HG02763 (cell line): ENCODE measurements at regions not wholly inside any gene's neighbourhood (a gene's known extent, or its start where the extent isn't known, plus 50 kb on each side); places are given as distances from the start of the nearest gene placed in this dataset.
A peak's percentile ranks its signal among the peaks of the same experiment; 100 is the strongest.
"Not testable (repeated sequence)": the region's sequence is repeated elsewhere in the genome, so short reads cannot be mapped to it uniquely, and the experiment has no call there.

Source experiments
- ATAC-seq: cut with Tn5 transposase; IDR thresholded peaks from one replicate; pipeline ENCODE4 v1.9.1; 2021; ENCODE audit warnings: mild to moderate bottlenecking, moderate library complexity; ENCODE audit not compliant: unreplicated experiment

DNA sequence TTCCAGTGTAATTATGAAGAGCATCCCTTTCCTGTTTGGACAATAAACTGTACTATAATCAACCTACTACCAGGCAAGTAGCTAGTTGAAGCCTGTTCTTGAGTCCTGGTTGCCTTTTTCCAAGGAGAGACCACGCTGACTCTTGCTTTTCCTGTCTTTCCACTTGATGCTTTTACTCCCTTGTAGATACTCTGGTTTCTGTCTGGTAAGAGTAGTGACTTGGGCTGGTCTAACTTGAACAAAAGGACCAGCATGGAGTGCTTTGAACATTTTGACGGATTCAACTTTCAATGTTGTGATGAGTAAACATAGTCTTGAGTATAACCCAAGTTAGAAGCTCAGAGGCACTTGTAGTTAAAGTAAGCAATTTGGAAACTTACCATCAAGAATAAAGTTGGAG lies 464.3 kb downstream of the GADD45G start:
- ATAC-seq: no peak

DNA sequence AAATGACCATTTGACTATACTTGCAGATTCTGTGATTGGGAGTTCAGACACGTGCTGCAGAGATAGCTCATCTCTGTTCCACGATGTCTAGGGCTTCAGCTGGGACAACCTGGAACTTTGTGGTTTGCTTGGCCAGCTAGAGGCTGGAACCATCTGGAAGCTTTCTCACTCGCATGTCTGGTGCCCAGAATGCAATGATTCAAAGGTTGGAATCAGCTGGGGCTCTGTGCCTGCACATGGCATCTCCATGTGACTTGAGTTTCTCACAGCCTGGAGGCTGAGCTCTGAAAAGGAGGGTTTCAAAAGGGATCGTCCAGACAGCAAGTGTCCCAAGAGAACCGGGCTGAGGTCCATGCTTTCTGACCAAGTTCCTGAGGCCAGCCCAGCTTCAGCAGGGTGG lies 465.2 kb downstream of the GADD45G start:
- no peak for ATAC-seq

DNA sequence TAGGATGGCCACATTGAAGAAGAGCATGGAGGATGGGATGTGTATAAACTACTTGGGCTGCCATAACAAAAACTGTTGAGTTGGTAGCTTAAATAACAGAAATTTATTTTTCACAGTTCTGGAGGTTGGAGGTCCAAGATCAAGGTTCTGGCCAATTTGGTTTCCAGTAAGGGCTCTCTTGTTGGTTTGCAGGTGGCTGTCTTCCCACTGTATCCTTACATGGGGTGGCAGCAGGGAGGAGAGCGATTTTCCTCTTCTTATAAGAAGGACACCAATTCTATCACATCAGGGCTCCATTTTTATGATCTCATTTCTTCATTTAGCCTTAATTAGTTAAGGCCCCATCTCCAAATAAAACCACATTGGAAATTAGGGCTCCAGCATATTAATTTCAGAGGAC lies 465.7 kb downstream of the GADD45G start:
- ATAC-seq: no peak

DNA sequence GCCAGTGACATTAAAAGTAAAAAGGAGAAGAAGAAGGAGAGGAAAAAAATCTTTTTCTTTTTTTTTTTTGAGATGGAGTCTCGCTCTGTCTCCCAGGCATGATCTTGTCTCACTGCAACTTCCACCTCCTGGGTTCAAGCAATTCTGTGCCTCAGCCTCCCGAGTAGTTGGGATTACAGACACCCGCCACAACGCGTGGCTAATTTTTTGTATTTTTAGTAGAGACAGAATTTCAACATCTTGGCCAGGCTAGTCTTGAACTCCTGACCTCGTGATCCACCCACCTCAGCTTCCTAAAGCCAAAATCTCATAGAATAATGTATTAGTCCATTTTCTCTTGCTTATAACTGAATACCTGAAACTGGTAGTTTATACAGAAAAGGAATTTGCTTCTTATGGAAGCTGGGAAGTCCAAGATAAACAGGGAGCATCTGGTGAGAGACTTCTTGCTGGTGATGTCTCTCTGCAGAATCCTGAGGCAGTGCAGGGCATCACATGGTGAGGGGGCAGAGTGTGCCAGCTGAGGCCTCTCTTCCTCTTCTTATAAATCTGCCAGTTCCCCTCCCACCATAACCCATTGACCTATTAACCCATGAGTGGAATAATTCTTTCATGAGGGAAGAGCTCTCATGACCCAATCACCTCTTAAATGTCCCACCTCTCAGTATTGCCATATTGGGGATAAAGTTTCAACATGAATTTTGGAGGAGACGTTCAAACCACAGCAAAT lies 466.3 kb downstream of the GADD45G start:
- no peak for ATAC-seq

DNA sequence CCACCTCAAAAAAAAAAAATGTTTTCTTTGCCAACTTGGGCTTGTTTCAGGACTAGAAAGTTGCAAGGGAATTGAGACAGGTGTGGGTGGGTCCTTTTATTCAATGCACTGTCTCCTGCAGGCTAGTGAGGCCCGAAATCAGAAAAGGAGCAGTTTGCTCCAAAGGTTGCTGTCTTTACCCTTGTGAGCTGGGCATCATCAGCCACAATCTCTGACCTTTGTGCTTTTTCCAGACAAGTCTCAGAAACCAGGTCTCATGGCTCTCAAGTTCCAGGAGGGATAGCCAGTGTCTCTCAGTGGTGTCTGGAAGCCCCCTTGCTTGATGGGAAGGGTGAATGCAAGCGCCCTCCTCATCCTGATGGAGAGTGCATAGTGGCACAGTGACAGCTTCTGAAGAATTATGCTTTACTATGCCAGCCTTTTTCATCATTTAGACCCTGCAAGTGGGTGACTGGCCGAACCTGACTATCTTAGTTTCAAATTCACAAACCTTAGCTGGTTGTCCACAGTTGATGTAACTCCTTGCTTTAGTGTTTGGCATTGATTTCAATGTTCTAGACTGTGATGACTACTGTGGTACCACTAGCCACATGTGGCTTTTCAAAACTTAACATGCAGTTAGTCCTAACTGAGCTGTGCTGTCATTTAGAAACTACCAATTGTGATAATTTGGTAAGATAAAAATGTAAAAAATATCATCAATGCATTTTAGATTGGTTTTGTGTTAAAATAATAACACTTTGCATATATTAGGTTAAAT lies 468.6 kb downstream of the GADD45G start:
- ATAC-seq: no peak

DNA sequence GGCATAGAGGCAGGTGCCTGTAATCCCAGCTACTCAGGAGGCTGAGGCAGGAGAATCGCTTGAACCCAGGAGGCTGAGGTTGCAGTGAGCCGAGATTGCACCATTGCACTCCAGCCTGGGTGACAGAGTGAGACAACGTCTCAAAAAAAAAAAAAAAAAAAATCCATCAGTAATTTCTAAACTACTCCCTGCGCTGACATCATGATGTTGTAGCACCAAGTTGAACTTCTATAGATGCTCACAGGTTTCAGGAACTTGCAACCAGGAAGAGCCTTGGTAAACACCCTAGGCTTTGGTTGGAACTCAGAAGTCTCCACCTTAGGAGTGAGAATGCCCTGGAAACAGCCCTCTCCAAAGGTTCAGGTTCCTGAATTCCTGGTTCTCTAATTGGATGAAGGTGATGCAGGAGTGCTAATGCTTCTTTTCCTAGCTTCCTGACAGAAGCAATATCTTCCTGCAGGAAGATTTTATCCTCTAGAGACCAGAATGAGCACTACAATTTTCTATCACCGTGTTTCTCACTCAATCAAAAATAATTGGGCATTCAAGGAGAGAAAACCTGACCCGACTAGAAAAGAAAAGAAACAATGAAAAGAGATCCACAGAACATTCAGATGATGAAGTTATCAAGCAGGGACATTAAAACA lies 469.6 kb downstream of the GADD45G start:
- ATAC-seq: no peak

DNA sequence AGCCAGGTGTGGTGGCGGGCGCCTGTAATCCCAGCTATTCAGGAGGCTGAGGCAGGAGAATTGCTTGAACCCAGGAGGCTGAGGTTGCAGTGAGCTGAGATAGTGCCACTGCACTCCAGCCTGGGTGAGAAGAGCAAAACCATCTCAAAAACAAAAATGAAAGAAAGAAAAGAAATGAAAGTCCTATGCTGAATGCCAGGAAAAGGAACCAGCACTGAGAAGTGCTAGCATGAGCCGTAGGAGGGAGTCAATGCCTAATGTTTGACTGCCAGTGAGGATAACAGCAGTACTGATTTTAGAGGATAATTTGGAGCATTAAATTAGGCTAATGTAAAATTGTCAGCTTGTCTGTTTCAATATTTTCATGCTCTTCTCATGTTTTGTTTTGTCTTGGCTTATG lies 472.8 kb downstream of the GADD45G start:
- ATAC-seq: not testable (repeated sequence)

DNA sequence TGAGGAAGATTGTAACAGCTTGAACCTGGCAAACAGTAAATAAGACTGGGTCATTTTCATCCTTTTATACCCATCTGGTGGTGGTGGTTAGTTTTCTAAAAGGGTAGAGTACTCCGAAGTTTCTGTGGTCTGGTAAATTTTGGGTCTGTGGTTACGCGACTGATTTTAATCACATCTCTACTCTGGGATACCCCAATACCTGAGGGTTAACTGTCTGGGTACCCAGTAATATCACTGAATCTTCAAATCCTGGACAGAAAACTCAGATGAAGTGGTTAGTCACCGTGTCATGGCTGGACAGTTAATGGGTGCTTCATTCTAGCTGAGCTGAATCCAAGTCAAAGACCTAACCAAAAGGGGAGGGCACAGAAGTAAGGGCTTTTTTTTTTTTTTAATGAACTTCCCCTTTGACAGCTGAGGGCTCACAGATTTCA lies 474.2 kb downstream of the GADD45G start:
- ATAC-seq: no peak

DNA sequence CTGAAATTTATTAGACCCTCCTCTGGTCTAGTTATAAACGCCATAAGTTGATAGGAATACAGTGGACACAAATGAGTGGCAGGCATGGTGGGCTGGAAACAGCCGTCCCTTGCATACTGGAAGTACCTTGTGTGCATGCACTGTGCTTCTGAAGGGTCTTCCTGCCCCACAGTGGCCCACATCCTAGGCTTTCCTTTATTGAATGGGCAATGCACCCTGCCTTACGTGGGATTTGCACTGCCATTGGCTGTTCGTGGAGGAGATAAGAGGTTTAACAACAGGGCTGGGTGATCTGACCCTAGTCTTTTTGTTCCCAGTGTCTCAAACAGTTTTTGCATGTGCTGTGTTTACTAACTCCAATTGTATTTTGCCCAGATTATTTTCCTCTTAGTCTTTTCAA lies 480.8 kb downstream of the GADD45G start:
- no peak for ATAC-seq

DNA sequence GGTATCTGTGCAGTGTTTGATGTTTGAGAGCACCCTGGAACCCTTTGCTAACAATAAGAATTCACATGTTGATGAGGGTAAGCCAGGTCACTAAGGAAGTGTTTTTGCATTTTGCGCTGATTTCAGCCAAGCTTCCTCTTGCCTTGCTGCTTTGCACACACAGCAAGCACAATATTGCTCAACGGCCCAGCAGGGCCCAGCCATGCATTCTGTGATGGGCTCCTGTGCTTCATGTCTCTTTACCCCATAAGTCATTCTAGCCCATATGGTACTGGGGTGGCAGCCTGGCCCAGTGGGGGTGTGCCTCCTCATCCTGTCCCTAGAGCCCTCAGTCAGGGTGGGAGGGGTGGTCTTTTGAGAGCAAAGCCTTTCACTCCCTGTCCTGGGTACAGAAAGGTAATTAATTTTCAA lies 481.3 kb downstream of the GADD45G start:
- no peak for ATAC-seq

DNA sequence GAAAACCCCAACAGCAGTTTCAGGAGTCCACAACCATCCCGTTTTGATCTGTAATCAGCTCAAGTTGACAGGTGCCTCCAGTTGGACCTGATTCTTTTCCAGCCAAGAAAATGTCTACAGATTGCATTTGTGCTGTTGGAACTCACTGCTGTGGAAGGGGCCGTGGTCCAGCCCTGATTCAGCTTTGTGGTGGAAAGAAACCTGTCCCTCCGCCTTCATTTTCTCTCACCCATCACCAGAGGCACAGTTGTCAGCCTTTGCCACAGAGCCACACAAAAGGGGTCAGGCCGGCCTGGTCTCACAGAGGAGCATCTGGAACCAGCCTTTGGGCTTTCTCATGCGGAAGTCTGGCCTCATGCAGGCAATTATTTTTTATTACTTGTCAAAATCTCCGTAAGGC lies 483.6 kb downstream of the GADD45G start:
- no peak for ATAC-seq

DNA sequence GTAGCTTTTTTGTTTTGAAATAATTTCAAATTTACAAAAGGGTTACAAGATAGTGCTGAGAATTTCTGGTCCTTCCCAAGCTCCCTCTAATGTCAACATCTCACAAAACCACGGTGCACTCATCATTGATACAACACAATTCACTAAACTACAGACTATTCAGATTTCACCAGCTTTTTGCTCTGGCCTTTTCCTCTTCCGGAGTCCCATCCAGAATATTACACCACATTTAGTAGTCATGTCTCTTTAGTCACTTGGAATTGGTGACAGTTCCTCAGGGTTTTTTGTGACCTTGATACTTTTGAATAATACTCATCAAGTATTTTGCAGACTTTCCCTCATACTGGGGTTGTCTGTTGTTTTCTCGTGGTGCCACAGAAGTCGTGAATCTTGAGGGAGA lies 484.0 kb downstream of the GADD45G start:
- no peak for ATAC-seq

DNA sequence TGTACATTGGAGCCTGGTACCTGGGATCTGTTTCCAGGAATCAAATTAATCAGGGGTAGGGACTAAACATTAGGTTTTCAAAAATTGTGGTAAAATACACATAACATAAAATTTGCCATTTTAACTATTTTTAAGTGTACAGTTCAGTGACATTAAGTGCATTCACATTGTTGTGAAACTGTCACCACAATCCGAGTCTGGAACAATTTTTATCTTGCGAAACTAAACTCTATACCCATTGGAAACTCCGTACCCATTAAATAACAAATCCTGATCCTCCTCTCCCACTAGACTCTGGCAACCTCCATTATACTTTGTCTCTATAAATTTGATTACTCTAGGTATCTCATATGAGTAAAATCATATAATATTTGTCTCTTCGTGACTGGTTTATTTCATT lies 486.2 kb downstream of the GADD45G start:
- no peak for ATAC-seq

DNA sequence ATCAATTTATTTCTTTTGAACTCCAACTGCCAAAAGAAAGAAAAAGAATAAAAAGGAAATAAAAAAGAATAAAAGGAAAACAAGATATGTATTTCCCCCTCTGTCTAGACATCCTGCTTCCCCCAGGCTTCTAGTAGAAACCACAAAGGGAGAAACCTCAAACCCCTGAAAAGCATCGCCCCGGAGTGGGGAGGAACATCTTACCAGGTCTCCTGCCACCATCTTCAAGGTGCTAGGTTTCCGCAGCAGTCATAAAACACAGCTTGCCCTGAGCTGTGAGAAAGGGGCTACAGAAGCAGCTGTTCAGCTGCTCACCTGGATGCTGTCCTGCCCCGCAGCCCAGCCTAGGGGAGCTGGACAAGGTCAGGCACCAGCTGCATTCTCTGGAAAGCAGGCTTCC lies 487.7 kb downstream of the GADD45G start:
- ATAC-seq: no peak

DNA sequence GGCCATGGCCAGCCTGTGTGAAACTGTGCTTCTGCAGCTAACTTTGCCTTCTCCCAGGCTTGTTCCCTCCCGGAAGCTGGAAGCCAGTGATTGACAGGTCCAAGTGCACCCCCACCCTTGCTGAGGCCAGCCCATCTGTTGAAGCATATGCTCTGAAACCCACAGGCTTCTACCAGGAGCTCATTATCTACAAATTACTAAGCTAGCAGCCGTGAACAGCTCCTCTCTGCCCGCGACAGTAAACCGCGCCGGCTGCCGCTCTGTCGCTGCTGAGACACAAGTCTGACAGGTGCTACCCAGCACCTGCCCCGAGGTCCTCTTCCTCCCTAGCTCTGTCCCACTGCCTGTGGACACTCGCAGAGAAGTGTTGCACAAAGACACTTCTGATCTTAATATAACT lies 490.9 kb downstream of the GADD45G start:
- no peak for ATAC-seq

DNA sequence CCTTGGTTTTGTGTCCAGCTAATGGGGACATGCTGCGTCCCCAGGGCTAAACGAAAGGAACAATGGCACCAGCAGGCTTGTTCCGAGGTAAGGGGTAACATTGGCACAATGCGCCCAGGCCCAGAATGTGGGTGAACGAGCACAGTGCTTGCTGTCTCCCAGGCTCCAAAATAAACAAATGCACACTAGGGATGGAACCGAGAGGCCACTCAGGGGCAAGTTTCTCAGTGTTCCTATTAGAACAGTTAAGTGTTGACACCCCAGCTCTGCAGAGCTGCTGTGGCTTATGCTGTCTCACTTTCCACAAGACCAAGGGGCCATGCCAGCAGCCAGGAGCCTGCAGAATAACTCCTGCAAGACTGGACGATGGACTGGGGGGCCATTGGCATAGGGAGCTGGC lies 492.4 kb downstream of the GADD45G start:
- ATAC-seq: no peak

DNA sequence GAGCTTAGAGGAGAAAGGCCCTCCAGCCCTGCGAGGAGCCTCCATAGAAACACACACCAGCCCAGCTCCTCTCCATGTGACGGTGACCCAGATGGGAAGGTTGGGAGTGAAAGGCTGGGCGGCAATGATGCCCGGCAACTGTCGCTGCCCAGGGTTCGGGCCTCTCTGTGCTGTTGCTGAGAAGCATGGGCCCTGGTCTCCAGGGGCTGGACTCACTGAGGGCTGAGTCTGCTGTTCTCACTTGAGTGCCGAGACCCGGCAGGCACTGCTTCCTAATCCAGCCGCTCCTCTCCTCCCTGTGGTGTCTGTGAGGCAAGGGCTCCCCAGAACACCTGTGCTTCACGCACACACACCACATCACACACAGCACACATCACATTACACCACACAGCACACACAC lies 493.6 kb downstream of the GADD45G start:
- no peak for ATAC-seq

DNA sequence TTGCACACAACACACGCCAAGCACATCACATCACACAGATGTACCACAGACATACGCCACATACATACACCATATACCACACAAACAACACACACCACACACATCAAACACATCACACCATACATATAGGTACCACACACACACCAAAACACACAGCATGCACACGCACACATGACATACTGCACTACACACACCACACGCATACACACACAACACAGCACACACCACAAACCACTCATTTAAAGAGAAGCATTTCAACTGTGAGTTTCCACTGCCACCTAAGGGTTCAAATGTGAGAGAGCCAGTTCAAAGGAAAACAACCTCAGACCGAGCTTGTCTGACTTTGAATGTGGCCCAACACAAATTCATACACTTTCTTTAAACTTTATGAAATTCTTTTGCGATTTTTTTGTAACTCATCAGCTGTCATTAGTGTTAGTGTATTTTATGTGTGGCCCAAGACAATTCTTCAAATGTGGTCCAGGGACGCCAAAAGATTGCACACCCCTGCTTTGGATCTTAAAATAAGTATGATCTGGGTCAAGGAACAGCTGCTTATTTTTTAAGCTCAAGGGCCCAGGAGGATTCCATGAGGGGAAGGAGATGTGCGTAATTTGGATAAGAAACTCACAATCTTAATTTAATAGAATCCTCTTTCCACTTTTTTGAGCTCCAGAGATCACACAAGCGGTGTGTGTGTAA lies 494.6 kb downstream of the GADD45G start:
- ATAC-seq: no peak

DNA sequence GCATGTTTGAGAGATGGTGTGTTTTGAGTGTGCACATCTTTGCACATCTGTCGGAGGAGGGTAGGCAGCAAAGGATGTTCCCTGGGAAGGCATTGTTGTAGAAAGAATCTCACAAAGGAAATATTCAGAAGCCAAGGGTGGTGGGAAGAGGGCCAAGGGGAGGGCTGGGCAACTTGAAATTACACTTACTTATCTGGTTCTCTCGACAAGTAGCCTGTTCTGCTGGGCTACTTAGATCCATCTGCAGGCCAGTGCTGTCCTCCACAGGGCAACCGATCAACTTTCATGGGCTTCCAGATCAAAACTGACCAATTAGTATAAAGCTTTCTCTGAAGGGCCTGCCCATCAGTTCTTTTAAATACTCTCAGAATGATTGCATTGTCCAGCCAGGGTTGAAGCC lies 495.2 kb downstream of the GADD45G start:
- ATAC-seq: no peak

DNA sequence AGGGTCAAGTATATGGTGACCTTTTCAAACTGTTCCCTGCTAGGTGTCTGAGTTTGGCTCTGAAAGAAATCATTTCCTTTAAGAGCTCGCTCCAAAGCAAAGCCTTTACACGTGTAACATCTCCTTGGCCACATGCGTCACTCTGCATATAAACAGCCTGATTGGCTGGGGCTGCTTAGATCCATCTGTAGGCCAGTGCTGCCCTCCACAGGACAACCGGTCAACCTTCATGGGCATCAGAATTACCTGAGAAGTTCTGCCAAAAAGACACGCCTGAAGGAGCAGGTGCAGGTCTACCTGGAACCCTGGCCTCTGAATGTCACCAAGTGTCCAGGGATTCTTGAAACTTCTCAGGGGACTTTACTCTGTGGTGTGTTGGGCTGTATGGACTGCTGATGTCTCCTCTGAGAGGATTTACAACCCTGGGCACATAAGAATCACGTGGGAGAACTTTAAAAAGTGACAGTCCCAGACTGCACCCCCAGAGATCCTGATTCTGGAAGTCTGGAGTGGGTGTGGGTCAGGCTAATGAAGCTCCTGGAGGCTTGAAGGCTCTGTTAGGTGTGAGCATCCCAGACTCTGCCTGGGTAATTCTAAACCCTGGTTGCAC lies 497.6 kb downstream of the GADD45G start:
- peak; percentile 85 for ATAC-seq

DNA sequence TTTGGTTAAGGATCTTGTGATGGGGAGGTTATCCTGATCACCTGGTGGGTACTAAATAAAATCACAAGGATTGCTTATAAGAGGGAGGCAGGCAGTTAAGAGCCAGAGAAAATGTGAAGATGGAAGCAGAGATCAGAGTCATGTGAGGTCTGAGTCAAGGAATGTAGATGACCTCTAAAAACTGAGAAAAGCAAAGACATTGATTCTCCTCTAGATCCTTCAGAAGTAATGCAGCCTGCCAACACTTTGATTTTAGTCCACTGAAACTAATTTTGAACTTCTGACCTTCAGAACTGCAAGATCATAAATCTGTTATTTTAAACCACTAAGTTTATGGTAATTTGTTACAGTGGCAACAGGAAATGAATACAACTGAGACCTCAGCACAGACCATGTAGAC lies 499.0 kb downstream of the GADD45G start:
- no peak for ATAC-seq
